T-helper 1 cell treated with Interleukin-12 subunit alpha and Interleukin-12 subunit beta and Interleukin-4 antibody, amounts not matched to agents 30 ng/mL and 1 ng/mL, for 36 hours (primary cell): ENCODE measurements at regions not wholly inside any gene's neighbourhood (a gene's known extent, or its start where the extent isn't known, plus 50 kb on each side); places are given as distances from the start of the nearest gene placed in this dataset.

Experiments
- intact Hi-C: fragments of 100-400 bp; cut with micrococcal nuclease; formaldehyde crosslinking; loops from one replicate; pipeline ENCODE4 v1.15.1; 2024

GRCh38 chr3:8191406-8191805 lies 310.2 kb upstream of the LMCD1 start:
- intact Hi-C loops, result no loop called here

GRCh38 chr3:8197384-8197783 lies 304.2 kb upstream of the LMCD1 start:
- intact Hi-C loops, result no loop called here

GRCh38 chr3:8198605-8199004 lies 303.0 kb upstream of the LMCD1 start:
- intact Hi-C loops, result no loop called here

GRCh38 chr3:8200996-8201395 lies 300.6 kb upstream of the LMCD1 start:
- intact Hi-C loops, result no loop called here

GRCh38 chr3:8201886-8202285 lies 299.7 kb upstream of the LMCD1 start:
- intact Hi-C loops, result no loop called here

- intact Hi-C loops, result no loop called here
Observed at GRCh38 chr3:8204331-8204730, 297.3 kb upstream of the LMCD1 start.

GRCh38 chr3:8204853-8205650 lies 296.6 kb upstream of the LMCD1 start:
- intact Hi-C loops, result no loop called here

- intact Hi-C loops, result no loop called here
Observed at GRCh38 chr3:8205881-8206280, 295.7 kb upstream of the LMCD1 start.

- intact Hi-C loops, result no loop called here
Observed at GRCh38 chr3:8206971-8207617, 294.5 kb upstream of the LMCD1 start.

GRCh38 chr3:8210882-8211341 lies 290.7 kb upstream of the LMCD1 start:
- intact Hi-C loops, result no loop called here

GRCh38 chr3:8212794-8213193 lies 288.8 kb upstream of the LMCD1 start:
- intact Hi-C loops, result no loop called here

GRCh38 chr3:8213286-8213685 lies 288.3 kb upstream of the LMCD1 start:
- intact Hi-C loops, result no loop called here

GRCh38 chr3:8215821-8216220 lies 285.8 kb upstream of the LMCD1 start:
- intact Hi-C loops, result no loop called here

- intact Hi-C loops, result no loop called here
Observed at GRCh38 chr3:8218353-8218940, 283.2 kb upstream of the LMCD1 start.

- intact Hi-C loops, result no loop called here
Observed at GRCh38 chr3:8220291-8220690, 281.3 kb upstream of the LMCD1 start.

GRCh38 chr3:8223766-8224165 lies 277.9 kb upstream of the LMCD1 start:
- intact Hi-C loops, result no loop called here

- intact Hi-C loops, result no loop called here
Observed at GRCh38 chr3:8224941-8225340, 276.7 kb upstream of the LMCD1 start.

- intact Hi-C loops, result no loop called here
Observed at GRCh38 chr3:8233938-8234337, 267.7 kb upstream of the LMCD1 start.

GRCh38 chr3:8236264-8236663 lies 265.4 kb upstream of the LMCD1 start:
- intact Hi-C loops, result no loop called here

- intact Hi-C loops, result no loop called here
Observed at GRCh38 chr3:8237893-8238292, 263.7 kb upstream of the LMCD1 start.

GRCh38 chr3:8238432-8238831 lies 263.2 kb upstream of the LMCD1 start:
- intact Hi-C loops, result no loop called here

GRCh38 chr3:8239095-8239494 lies 262.5 kb upstream of the LMCD1 start:
- intact Hi-C loops, result no loop called here
